HEK293 (cell line): ENCODE measurements at regions not wholly inside any gene's neighbourhood (a gene's known extent, or its start where the extent isn't known, plus 50 kb on each side); places are given as distances from the start of the nearest gene placed in this dataset.

Experiments
- CTCF ChIA-PET: fragments of 350-600 bp; formaldehyde crosslinking; extraction: SDS; loops from one replicate; lab custom pipeline; 2021; ENCODE audit warnings: antibody characterized with exemption; lab: Yijun Ruan, JAX
- POLR2A ChIA-PET: fragments of 300-600 bp; formaldehyde crosslinking; extraction: SDS; loops from one replicate; lab custom pipeline; 2020; ENCODE audit warnings: antibody characterized with exemption, inconsistent platforms; lab: Yijun Ruan, JAX
- H3K27ac ChIP-seq: fragments of 200-500 bp; sonication (Bioruptor generic); 2 replicates; pipeline ENCODE4 v1.5.1; 2014; ENCODE audit warnings: low read depth, low read length, control low read depth, inconsistent platforms; ENCODE audit errors: extremely low read depth
- H3K36me3 ChIP-seq, 2 experiments: fragments of 200-500 bp in 1 of 2; sonication (Bioruptor generic) in 1 of 2; 1 replicate in 1 of 2; 2 replicates in 1 of 2; pipeline ENCODE4 v1.5.1; 2014 to 2017; ENCODE audit warnings: inconsistent platforms in 2 of 2, low read length in 2 of 2; ENCODE audit not compliant: control insufficient read depth in 2 of 2, insufficient read depth in 1 of 2
- H3K4me1 ChIP-seq: fragments of 200-500 bp; sonication (Bioruptor generic); 2 replicates; pipeline ENCODE4 v1.5.1; 2014; ENCODE audit warnings: mild to moderate bottlenecking, low read length, inconsistent platforms; ENCODE audit not compliant: control insufficient read depth, insufficient read depth
- H3K4me3 ChIP-seq: 2 replicates; pipeline ENCODE4 v1.5.1; 2011; ENCODE audit warnings: low read depth, mild to moderate bottlenecking, control low read depth, low read length, moderate library complexity
- H3K9me3 ChIP-seq: fragments of 200-500 bp; sonication (Bioruptor generic); 2 replicates; pipeline ENCODE4 v1.5.1; 2014; ENCODE audit warnings: low read depth, low read length, inconsistent platforms; ENCODE audit not compliant: control insufficient read depth, insufficient read depth
- BCL11A ChIP-seq: fragments of 450-650 bp; formaldehyde crosslinking; IDR thresholded peaks from 2 replicates; pipeline ENCODE4 v1.5.1; 2016; ENCODE audit warnings: low read depth, missing biosample characterization, missing genetic modification characterization
- CTCF ChIP-seq: fragments of 450-650 bp; formaldehyde crosslinking; IDR thresholded peaks from 2 replicates; pipeline ENCODE4 v1.5.1; 2016; ENCODE audit warnings: missing biosample characterization, missing genetic modification characterization
- HOXA7 ChIP-seq: sonication (generic); formaldehyde crosslinking; IDR thresholded peaks from 2 replicates; pipeline ENCODE4 v1.8.1; 2022; ENCODE audit warnings: missing genetic modification reagents, borderline replicate concordance
- HOXC10 ChIP-seq: sonication (generic); formaldehyde crosslinking; IDR thresholded peaks from 2 replicates; pipeline ENCODE4 v1.8.1; 2023; ENCODE audit warnings: mild to moderate bottlenecking, missing genetic modification reagents
- KLF17 ChIP-seq: fragments of 450-650 bp; formaldehyde crosslinking; IDR thresholded peaks from 2 replicates; pipeline ENCODE4 v1.5.1; 2016; ENCODE audit warnings: missing biosample characterization, missing genetic modification characterization
- PRDM1 ChIP-seq: fragments of 450-650 bp; formaldehyde crosslinking; IDR thresholded peaks from 2 replicates; pipeline ENCODE4; 2016; ENCODE audit warnings: missing biosample characterization, missing genetic modification characterization
- RBAK ChIP-seq: fragments of 450-650 bp; formaldehyde crosslinking; IDR thresholded peaks from 2 replicates; pipeline ENCODE4 v1.5.1; 2016; ENCODE audit warnings: missing biosample characterization, missing genetic modification characterization
- SALL2 ChIP-seq: fragments of 450-650 bp; formaldehyde crosslinking; IDR thresholded peaks from 2 replicates; pipeline ENCODE4 v1.5.0; 2017; ENCODE audit warnings: missing biosample characterization, mild to moderate bottlenecking, missing genetic modification characterization, borderline replicate concordance
- SETDB1 ChIP-seq: IDR thresholded peaks from one replicate; pipeline ENCODE4 v1.6.1; 2017; ENCODE audit warnings: mild to moderate bottlenecking, low read length, moderate library complexity, mixed read lengths; ENCODE audit not compliant: insufficient read length
- TCF7L2 ChIP-seq: IDR thresholded peaks from 2 replicates; pipeline ENCODE4 v1.6.1; 2011; ENCODE audit warnings: low read depth, mild to moderate bottlenecking, inconsistent platforms, low read length, moderate library complexity, borderline replicate concordance
- ZNF169 ChIP-seq: fragments of 450-650 bp; formaldehyde crosslinking; IDR thresholded peaks from 2 replicates; pipeline ENCODE4 v1.5.1; 2016; ENCODE audit warnings: missing biosample characterization, missing genetic modification characterization
- ZNF2 ChIP-seq: fragments of 450-650 bp; formaldehyde crosslinking; IDR thresholded peaks from 2 replicates; pipeline ENCODE4 v1.5.1; 2016; ENCODE audit warnings: missing biosample characterization, missing genetic modification characterization
- ZNF248 ChIP-seq: fragments of 450-650 bp; formaldehyde crosslinking; IDR thresholded peaks from 2 replicates; pipeline ENCODE4 v1.5.1; 2017; ENCODE audit warnings: missing biosample characterization, missing genetic modification characterization
- ZNF354C ChIP-seq: fragments of 450-650 bp; formaldehyde crosslinking; IDR thresholded peaks from 2 replicates; pipeline ENCODE4 v1.5.1; 2016; ENCODE audit warnings: missing biosample characterization, missing genetic modification characterization, low read depth, borderline replicate concordance
- ZNF398 ChIP-seq: fragments of 450-650 bp; formaldehyde crosslinking; IDR thresholded peaks from 2 replicates; pipeline ENCODE4 v1.5.1; 2017; ENCODE audit warnings: missing biosample characterization, missing genetic modification characterization
- ZNF521 ChIP-seq: fragments of 450-650 bp; formaldehyde crosslinking; IDR thresholded peaks from 2 replicates; pipeline ENCODE4 v1.5.1; 2017; ENCODE audit warnings: missing biosample characterization, mild to moderate bottlenecking, missing genetic modification characterization
- ZNF548 ChIP-seq: fragments of 450-650 bp; formaldehyde crosslinking; IDR thresholded peaks from 2 replicates; pipeline ENCODE4 v1.5.1; 2016; ENCODE audit warnings: missing biosample characterization, missing genetic modification characterization
- ZNF610 ChIP-seq: fragments of 450-650 bp; formaldehyde crosslinking; IDR thresholded peaks from 2 replicates; pipeline ENCODE4 v1.5.1; 2016; ENCODE audit warnings: missing biosample characterization, missing genetic modification characterization, borderline replicate concordance
- ZNF621 ChIP-seq: fragments of 450-650 bp; formaldehyde crosslinking; IDR thresholded peaks from 2 replicates; pipeline ENCODE4 v1.5.1; 2017; ENCODE audit warnings: missing biosample characterization, missing genetic modification characterization
- ZNF677 ChIP-seq: fragments of 450-650 bp; IDR thresholded peaks from 2 replicates; pipeline ENCODE4 v1.5.0; 2018; ENCODE audit warnings: missing biosample characterization, mild to moderate bottlenecking, missing genetic modification characterization, moderate library complexity
- ZNF701 ChIP-seq: fragments of 450-650 bp; formaldehyde crosslinking; IDR thresholded peaks from 2 replicates; pipeline ENCODE4 v1.5.1; 2016; ENCODE audit warnings: missing biosample characterization, missing genetic modification characterization
- ZNF747 ChIP-seq: fragments of 450-650 bp; formaldehyde crosslinking; IDR thresholded peaks from 2 replicates; pipeline ENCODE4 v1.5.1; 2016; ENCODE audit warnings: missing biosample characterization, missing genetic modification characterization
- TF ChIP-seq, protein P1 (sequence below): IDR thresholded peaks from 2 replicates; pipeline ENCODE4 v1.6.1; 2011; ENCODE audit warnings: mild to moderate bottlenecking, low read depth, low read length, borderline replicate concordance
- TF ChIP-seq, protein P2 (sequence below): fragments of 450-650 bp; IDR thresholded peaks from 2 replicates; pipeline ENCODE4 v1.5.1; 2018; ENCODE audit warnings: missing biosample characterization, mild to moderate bottlenecking, missing genetic modification characterization
- TF ChIP-seq, protein P3 (sequence below): fragments of 450-650 bp; formaldehyde crosslinking; IDR thresholded peaks from 2 replicates; pipeline ENCODE4 v1.5.1; 2017; ENCODE audit warnings: missing biosample characterization, missing genetic modification characterization

DNA sequence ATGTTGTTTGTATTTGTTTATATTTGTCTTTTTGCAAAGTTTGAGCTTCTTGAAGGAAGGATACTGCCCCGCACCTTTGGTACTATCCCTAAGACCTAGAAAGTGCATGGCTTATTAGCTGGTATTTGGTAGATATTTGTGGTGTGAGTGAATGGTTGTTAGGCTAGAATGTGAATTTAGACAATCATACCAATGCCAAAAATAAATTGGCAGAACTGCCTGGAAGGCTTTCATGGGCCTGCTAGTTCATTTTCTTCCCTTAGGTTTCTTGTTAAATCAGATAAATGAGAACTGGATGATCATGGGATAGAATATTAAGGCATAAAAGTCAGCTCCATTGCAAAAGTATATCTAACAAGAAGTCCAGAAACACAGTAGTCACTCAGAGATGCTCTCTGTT is 147.5 kb upstream of the TSLP start:
- H3K36me3 ChIP-seq: no peaks in the 10 kb centered on the region
- POLR2A ChIA-PET: no interaction called here
- H3K27ac ChIP-seq: no peak overlapping the region
- TF ChIP-seq KLF17 (tag by site-specific recombination) (no peak), HOXA7 (CRISPR knock-in tag) (no peak), HOXC10 (CRISPR knock-in tag) (no peak), SALL2 (tag by site-specific recombination) (no peak), BCL11A (no peak), ZNF2 (tag by site-specific recombination) (no peak)
- TF ChIP-seq, protein P1, sequence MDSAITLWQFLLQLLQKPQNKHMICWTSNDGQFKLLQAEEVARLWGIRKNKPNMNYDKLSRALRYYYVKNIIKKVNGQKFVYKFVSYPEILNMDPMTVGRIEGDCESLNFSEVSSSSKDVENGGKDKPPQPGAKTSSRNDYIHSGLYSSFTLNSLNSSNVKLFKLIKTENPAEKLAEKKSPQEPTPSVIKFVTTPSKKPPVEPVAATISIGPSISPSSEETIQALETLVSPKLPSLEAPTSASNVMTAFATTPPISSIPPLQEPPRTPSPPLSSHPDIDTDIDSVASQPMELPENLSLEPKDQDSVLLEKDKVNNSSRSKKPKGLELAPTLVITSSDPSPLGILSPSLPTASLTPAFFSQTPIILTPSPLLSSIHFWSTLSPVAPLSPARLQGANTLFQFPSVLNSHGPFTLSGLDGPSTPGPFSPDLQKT: no peak
- no peaks in the 10 kb centered on the region for H3K4me1 ChIP-seq
- no peak overlapping the region for H3K4me3 ChIP-seq
- H3K9me3 ChIP-seq: no peaks in the 10 kb centered on the region
- CTCF ChIA-PET: no interaction called here

- Histone ChIP-seq H3K4me1 (no peaks in the 10 kb centered on the region), H3K4me3 (no peak overlapping the region), H3K27ac (no peak overlapping the region), H3K36me3 (no peaks in the 10 kb centered on the region), H3K9me3 (no peaks in the 10 kb centered on the region)
- ChIA-PET CTCF (no interaction called here), POLR2A (no interaction called here)
- TF ChIP-seq ZNF747 (tag by site-specific recombination) (no peak), ZNF621 (tag by site-specific recombination) (no peak), BCL11A (no peak), TCF7L2 (no peak), ZNF548 (no peak), ZNF354C (no peak), ZNF701 (tag by site-specific recombination) (no peak), ZNF610 (no peak)
These were observed 146.1 kb upstream of the TSLP start for GRCh38 chr5:110925398-110925797.

DNA sequence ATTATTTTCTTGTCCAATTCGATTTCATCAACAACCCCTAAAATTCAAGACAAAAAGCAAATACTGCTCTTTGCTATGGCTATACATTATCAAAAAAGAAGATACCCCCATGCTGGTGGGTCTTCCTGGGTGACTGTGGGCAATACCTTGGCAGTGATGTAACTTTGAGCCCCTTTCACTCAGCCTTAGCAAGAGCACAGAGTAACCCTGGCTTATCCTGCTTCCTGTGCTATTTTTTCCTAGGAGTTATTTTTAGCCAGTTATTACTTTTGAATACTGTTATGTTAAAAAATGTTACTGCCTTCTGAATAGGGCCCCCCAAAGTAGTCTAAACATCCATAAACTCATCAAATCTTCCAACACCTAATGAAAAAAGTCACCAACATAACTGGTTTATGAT is 145.6 kb upstream of the TSLP start:
- ChIA-PET CTCF (no interaction called here), POLR2A (no interaction called here)
- no peaks in the 10 kb centered on the region for H3K4me1 ChIP-seq
- TF ChIP-seq ZNF521 (tag by site-specific recombination): no peak
- no peak for TF ChIP-seq ZNF398 (tag by site-specific recombination)
- TF ChIP-seq PRDM1 (tag by site-specific recombination): no peak
- TF ChIP-seq, protein P2, sequence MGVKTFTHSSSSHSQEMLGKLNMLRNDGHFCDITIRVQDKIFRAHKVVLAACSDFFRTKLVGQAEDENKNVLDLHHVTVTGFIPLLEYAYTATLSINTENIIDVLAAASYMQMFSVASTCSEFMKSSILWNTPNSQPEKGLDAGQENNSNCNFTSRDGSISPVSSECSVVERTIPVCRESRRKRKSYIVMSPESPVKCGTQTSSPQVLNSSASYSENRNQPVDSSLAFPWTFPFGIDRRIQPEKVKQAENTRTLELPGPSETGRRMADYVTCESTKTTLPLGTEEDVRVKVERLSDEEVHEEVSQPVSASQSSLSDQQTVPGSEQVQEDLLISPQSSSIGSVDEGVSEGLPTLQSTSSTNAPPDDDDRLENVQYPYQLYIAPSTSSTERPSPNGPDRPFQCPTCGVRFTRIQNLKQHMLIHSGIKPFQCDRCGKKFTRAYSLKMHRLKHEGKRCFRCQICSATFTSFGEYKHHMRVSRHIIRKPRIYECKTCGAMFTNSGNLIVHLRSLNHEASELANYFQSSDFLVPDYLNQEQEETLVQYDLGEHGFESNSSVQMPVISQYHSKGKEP (tag by site-specific recombination): no peak
- no peak for TF ChIP-seq ZNF677
- TF ChIP-seq CTCF: no peak
- no peak for TF ChIP-seq ZNF169
- no peak for TF ChIP-seq ZNF248 (tag by site-specific recombination)
- TF ChIP-seq SETDB1: no peak
- TF ChIP-seq, protein P3, sequence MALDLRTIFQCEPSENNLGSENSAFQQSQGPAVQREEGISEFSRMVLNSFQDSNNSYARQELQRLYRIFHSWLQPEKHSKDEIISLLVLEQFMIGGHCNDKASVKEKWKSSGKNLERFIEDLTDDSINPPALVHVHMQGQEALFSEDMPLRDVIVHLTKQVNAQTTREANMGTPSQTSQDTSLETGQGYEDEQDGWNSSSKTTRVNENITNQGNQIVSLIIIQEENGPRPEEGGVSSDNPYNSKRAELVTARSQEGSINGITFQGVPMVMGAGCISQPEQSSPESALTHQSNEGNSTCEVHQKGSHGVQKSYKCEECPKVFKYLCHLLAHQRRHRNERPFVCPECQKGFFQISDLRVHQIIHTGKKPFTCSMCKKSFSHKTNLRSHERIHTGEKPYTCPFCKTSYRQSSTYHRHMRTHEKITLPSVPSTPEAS (tag by site-specific recombination): no peak
- TF ChIP-seq RBAK: no peak
- TF ChIP-seq, all 188 proteins: peak for 0
- Histone ChIP-seq H3K27ac (no peak overlapping the region), H3K4me3 (no peak overlapping the region), H3K36me3 (no peaks in the 10 kb centered on the region), H3K9me3 (no peaks in the 10 kb centered on the region)
